ENCODE measurements at regions not wholly inside any gene's neighbourhood (a gene's known extent, or its start where the extent isn't known, plus 50 kb on each side); places are given as distances from the start of the nearest gene placed in this dataset.
A peak's percentile ranks its signal among the peaks of the same experiment; 100 is the strongest.

GRCh38 chr6:2439082-2439481, 193.7 kb upstream of the GMDS start:
- H3K4me3 ChIP-seq (ENCODE audit: low read depth, low read length), result no peak overlapping the region

DNA sequence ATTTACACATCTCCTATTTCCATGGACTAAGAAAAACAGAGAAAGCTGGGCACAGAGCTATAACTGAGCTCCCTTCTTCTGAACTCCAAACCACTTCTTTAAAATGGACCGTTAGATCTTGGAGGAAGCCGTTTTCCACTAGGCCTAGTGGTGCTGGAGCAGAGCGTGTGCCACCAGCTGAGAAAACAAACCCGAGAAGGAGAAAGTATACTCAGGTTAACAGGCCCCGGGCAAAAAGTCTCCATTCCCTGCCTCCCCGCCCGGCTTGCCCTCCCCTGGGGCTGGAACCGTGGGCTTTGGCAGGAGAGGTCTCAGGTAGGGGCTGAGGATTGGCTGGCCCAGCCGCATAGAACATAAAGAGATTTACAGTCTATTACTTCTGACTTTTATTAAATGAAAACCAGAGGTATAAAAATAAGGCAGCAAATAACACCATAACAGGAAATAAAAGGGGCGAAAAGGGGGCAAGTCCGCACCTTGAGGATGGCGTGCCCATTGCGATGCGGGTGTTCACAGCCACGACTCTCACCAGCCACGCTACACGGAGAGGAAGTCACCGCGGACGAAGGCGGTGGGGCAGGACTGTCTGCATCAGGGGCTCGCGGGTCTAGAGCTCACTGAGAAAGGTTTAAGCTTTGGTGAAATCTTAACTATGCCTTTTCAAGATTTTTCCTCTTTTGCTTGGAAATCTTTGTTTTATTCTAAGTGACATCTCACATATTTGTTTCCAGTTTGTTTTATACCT, 191.2 kb upstream of the GMDS start:
- DNase-seq (ENCODE audit: low read depth), result no peak
- no peak overlapping the region for H3K4me3 ChIP-seq (ENCODE audit: low read depth, low read length)

More at GRCh38 chr6:2439082-2439481, 193.7 kb upstream of the GMDS start:
- no peak for DNase-seq (ENCODE audit: low read depth)

DNA sequence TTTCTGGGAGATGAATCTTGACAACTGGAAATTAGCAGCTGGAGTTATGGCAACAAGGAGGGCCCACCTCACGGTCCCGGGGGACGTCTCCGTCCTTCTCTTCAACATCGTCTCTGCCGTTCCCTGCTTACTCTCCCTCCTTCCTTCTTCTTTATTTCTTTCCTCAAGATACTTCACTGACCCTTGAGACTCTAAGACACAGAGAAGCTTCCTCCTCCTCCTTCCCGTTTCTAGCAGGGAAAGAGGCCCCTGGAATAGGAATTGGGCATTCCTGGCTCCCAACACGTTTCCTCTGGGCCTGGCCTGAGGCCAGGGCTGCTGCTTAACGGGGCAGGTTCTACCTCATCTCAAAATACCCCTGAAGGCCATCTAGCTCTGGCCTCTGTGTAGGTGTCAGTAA, 189.9 kb upstream of the GMDS start:
- no peak overlapping the region for H3K4me3 ChIP-seq (ENCODE audit: low read depth, low read length)
- DNase-seq (ENCODE audit: low read depth), result no peak

- no peak overlapping the region for H3K4me3 ChIP-seq (ENCODE audit: low read depth, low read length)
Observed at GRCh38 chr6:2434912-2435311, 189.5 kb upstream of the GMDS start.

GRCh38 chr6:2434116-2434515, 188.7 kb upstream of the GMDS start:
- H3K4me3 ChIP-seq (ENCODE audit: low read depth, low read length), result no peak overlapping the region
- DNase-seq (ENCODE audit: low read depth), result no peak

More at GRCh38 chr6:2434912-2435311, 189.5 kb upstream of the GMDS start:
- no peak for DNase-seq (ENCODE audit: low read depth)

GRCh38 chr6:2433711-2434110, 188.3 kb upstream of the GMDS start:
- DNase-seq (ENCODE audit: low read depth), result no peak
- no peak overlapping the region for H3K4me3 ChIP-seq (ENCODE audit: low read depth, low read length)

DNA sequence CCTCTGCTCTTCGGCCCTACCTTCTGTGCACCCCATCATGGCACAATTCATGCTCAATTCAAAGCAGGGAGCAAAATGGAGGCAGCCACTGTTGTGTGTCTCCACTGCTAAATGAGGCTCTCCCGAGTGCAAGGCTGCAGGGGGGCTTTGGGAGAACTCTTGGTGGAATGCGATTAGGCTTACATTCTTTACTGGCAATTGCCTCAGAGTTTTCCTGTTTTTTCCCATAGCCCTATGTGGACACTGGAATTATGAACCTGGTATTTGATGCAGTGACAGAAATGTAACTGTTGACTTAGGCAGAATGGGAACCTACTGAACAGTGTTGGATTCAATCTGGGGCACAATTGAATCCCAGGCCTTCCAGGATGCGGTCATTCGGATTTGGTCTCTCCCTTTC, 187.9 kb upstream of the GMDS start:
- H3K4me3 ChIP-seq (ENCODE audit: low read depth, low read length), result no peak overlapping the region
- DNase-seq (ENCODE audit: low read depth), result no peak

DNA sequence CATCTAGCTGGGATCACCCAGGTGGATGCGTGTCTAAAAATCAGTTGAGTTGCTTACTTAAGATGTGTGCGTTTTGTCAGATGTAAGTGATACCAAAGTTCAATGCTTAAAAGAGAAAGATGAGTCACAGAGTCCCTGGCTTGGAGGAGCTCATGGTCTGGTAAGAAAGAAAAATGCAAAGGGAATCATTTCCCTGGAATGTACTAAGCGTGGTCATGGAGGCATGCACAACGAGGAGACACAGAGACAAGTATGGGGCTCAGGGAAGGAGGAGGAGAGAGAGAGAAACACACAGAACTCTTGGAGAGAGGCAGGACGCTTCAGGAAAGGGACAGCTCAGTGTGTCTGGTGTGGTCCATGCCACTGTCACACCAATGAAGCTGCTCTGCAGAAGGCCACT, 186.9 kb upstream of the GMDS start:
- peak; percentile 84 for DNase-seq (ENCODE audit: low read depth)

GRCh38 chr6:2430612-2431011, 185.2 kb upstream of the GMDS start:
- H3K4me3 ChIP-seq (ENCODE audit: low read depth, low read length), result no peak overlapping the region
- no peak for DNase-seq (ENCODE audit: low read depth)

More for the DNA sequence above, 186.9 kb upstream of the GMDS start:
- no peak overlapping the region for H3K4me3 ChIP-seq (ENCODE audit: low read depth, low read length)

DNA sequence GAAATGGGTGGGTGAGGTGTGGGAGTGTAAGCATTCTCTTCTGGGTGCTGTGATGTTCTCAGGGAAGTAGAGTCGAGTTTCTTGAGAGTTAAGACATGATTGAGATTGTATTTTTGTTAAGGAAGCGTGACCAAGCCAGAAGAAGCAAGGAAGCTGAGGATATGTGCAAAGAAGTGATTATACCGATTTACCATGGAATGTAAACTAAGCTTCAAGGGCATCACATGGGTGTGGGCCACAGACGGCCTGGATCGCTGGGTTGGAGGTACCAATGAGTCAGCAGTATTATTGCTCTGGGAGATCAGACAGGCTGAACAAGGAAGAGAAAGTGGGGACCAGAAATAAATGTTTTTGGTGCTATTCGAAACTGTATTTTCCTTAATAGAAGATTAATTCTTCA, 184.1 kb upstream of the GMDS start:
- DNase-seq (ENCODE audit: low read depth), result no peak

DNA sequence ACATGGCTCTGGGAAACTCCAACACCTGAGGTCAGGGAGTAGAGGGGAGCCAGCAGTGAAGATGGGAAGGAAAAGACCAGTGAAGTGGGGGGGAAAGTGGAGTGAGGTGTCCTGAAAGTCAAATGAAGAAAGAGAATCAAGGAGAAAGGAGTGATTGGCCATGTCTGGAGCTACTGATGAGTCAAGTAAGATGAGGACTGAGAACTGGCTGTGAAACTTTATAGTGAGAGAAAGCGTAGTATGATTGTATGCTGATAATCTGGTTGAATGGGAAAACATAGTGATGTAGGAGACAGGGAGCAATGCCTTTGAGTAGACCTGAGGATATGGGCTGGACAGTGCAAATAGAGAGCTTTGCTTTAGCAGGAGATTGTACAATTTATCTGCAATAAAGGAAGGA, 183.6 kb upstream of the GMDS start:
- no peak for DNase-seq (ENCODE audit: low read depth)
- no peak overlapping the region for H3K4me3 ChIP-seq (ENCODE audit: low read depth, low read length)

More for the DNA sequence above, 184.1 kb upstream of the GMDS start:
- no peak overlapping the region for H3K4me3 ChIP-seq (ENCODE audit: low read depth, low read length)

DNA sequence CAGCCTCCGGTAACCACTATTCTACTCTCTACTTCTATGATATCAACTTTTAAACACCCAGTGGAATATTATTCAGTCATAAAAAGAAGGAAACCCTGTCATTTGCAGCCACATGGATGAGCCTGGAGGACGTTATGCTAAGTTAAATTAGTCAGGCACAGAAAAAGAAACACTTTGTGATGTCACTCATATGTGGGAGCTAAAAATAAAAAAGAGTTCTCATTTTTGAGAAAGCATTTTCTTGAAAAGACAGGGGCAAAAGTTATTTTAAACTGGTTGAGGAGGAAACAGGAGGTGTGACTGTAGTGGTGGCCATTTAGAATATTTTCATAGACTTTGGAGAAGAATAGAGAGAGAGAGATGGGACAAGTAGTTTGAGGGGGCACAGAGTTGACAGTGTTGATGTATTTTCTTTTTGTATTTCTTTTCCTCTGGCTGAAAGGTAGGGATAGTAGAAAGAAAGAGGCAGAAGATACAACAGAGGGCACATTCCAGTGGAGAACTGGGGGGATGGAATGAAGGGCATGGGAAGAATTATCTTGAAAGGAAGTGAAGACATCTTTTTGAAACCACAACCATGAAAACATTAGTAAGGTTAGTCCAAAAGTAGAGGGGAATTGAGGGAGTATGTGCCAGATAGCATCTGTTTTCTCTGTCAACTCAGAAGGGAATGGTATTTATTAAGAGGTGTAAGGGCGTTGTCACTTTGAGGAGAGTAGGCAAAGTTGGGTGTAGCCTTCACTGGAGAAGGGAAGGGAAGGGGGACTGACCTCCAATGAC, 181.3 kb upstream of the GMDS start:
- H3K4me3 ChIP-seq (ENCODE audit: low read depth, low read length), result no peak overlapping the region
- DNase-seq (ENCODE audit: low read depth), result peak; percentile 16

- no peak for DNase-seq (ENCODE audit: low read depth)
- H3K4me3 ChIP-seq (ENCODE audit: low read depth, low read length), result no peak overlapping the region
Observed at GRCh38 chr6:2416128-2416712, 170.8 kb upstream of the GMDS start.

DNA sequence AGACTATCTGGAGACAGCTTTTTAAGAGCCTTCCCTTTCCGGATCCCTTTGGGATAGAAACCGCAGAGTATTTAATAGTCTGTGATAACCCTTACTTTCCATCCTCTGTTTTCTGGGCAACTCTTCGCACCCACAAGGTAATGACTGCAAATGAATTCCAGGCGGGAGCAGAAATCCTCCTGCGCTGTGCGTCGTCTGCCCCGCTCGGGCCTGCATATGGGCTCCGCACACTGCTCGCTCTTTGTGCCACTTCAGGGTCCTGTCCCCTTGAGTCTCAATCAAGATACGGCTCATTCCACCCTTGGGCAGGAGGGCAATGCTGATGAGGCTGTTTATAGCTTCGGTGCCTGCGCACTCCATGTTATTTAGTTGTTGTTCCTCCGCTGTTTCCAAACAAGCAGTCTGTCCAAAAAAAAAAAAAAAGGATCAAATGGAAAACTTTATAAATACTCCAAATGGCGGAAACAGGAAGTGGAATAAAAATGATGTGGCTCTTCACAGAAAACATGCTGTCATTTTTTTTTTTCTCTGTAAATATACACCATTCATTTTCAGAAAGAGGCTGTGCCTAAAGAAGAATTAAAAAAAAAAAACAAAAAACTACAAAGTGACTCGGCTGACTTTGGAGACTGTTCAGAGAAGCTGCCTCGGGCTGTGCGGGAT, 169.6 kb upstream of the GMDS start:
- H3K4me3 ChIP-seq (ENCODE audit: low read depth, low read length), result no peak overlapping the region
- no peak for DNase-seq (ENCODE audit: low read depth)

GRCh38 chr6:2412731-2413130, 167.3 kb upstream of the GMDS start:
- peak; percentile 76 for DNase-seq (ENCODE audit: low read depth)
- no peak overlapping the region for H3K4me3 ChIP-seq (ENCODE audit: low read depth, low read length)

DNA sequence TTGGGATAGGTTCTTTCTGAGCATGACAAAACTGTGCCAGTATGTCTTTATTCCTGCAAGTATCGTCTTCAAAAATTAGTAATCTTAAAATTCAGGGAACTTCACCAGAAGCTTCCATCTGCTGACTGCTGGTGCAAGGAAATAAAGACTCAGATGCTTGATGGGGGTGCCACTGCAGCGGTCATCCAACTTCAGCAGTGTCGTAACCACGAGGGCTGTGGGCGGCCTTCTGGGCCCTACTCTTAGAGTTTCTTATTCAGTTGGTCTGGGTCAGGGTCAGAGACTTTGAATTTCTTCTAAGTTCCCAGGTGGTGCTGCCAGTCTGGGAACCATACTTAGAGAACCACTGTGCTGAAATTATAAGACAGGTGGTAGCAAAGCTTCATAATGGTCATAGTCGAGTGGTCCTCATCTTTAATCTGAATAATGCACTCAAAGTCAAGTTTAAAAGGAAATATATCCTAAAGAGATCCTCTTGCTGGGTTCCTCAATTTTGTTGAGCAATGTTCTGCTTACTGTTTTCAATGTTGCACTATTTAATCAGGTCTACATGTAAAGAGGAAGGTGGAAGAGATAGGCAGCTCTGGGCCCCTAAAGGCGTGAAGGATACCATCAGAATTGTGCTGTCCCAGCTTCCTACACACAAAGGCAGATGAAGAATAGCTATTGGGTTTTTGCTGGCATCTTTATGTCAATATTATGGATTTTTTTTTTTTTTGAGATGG, 165.4 kb upstream of the GMDS start:
- DNase-seq (ENCODE audit: low read depth), result no peak
- H3K4me3 ChIP-seq (ENCODE audit: low read depth, low read length), result no peak overlapping the region

- H3K4me3 ChIP-seq (ENCODE audit: low read depth, low read length), result no peak overlapping the region
- no peak for DNase-seq (ENCODE audit: low read depth)
Observed at GRCh38 chr6:2407525-2407924, 162.1 kb upstream of the GMDS start.

- DNase-seq (ENCODE audit: low read depth), result no peak
- H3K4me3 ChIP-seq (ENCODE audit: low read depth, low read length), result no peak overlapping the region
Observed at GRCh38 chr6:2404211-2404929, 159.0 kb upstream of the GMDS start.

- DNase-seq (ENCODE audit: low read depth), result no peak
- no peak overlapping the region for H3K4me3 ChIP-seq (ENCODE audit: low read depth, low read length)
Observed at GRCh38 chr6:2403546-2403945, 158.1 kb upstream of the GMDS start.
